ENCODE measurements at regions not wholly inside any gene's neighbourhood (a gene's known extent, or its start where the extent isn't known, plus 50 kb on each side); places are given as distances from the start of the nearest gene placed in this dataset.

DNA sequence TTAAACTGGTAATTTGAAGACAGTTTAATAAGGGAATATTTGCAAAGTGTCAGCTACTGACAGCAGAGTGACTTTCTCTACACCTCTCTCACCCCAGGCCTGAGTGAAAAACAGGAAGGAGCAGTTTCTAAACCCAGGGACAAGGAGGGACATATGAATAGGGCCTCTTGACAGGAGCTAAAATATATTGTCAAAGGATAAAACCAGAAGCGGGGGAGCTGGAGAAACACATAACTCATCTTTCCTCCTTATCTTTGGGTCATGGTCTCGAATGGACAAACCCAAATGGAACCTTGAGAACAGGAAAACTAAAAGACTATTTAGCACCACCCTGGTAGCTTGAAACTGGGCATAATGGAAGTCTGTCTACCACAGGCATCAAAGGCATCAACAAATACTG is 197.5 kb upstream of the FOXA2 start:
- TF ChIP-seq CTCF (IDR thresholded peaks at IDR 0.05) (no peak), POLR2AphosphoS5 (IDR thresholded peaks at IDR 0.05) (no peak), POLR2A (IDR thresholded peaks at IDR 0.05) (no peak)

Measured in prostate gland (tissue), 2 donors.